B cell (primary cell): ENCODE measurements at regions not wholly inside any gene's neighbourhood (a gene's known extent, or its start where the extent isn't known, plus 50 kb on each side); places are given as distances from the start of the nearest gene placed in this dataset.

ENCODE experiments used
- ATAC-seq: fragments of 200-7000 bp; cut with Tn5 transposase; one replicate; pipeline ENCODE4 v1.10.0; 2021; ENCODE audit warnings: low read depth, mild to moderate bottlenecking, moderate number of reproducible peaks, moderate library complexity
- CTCF ChIA-PET: fragments of 350-600 bp; sonication (Branson Sonifier 250); formaldehyde crosslinking; loops from one replicate; lab custom pipeline; 2021; ENCODE audit warnings: antibody characterized with exemption, inconsistent platforms; lab: Charles Lee
- POLR2A ChIA-PET: fragments of 350-600 bp; sonication (Branson Sonifier 250); formaldehyde crosslinking; loops from one replicate; lab custom pipeline; 2021; ENCODE audit warnings: antibody characterized with exemption; lab: Charles Lee
- DNase-seq: peaks from one replicate; pipeline ENCODE4 v3.0.0; 2013
- H2AFZ ChIP-seq: 2 replicates; pipeline ENCODE4 v1.6.1; 2012; ENCODE audit warnings: mild to moderate bottlenecking, low read depth, low read length; ENCODE audit not compliant: insufficient read depth, poor library complexity, severe bottlenecking
- H3K27ac ChIP-seq, 2 donors: 1 replicate in 1 of 2; 2 replicates in 1 of 2; pipeline ENCODE4 v1.5.1; 2012 to 2013; ENCODE audit warnings: low read length in 2 of 2, mild to moderate bottlenecking in 2 of 2, moderate library complexity in 1 of 2
- H3K27me3 ChIP-seq, 4 experiments: fragments of 200-600 bp in 1 of 4; sonication (generic) in 1 of 4; replicated peaks in 1 of 4; 1 replicate in 2 of 4; 2 replicates in 2 of 4; pipeline versions ENCODE4 v1.6.1 to v1.7.0; 2013 to 2016; ENCODE audit warnings: low read length in 3 of 4, mild to moderate bottlenecking in 2 of 4, mixed read lengths in 1 of 4, moderate library complexity in 1 of 4; ENCODE audit not compliant: insufficient read depth in 4 of 4, control insufficient read depth in 3 of 4; ENCODE audit errors: control extremely low read depth in 1 of 4
- H3K36me3 ChIP-seq, 2 experiments: replicated peaks in 1 of 2; 1 replicate in 1 of 2; 2 replicates in 1 of 2; pipeline versions ENCODE4 v1.6.1 to v1.7.1; 2013; ENCODE audit warnings: low read length in 1 of 2; ENCODE audit not compliant: insufficient read depth in 2 of 2, control insufficient read depth in 1 of 2; ENCODE audit errors: control extremely low read depth in 1 of 2, extremely low read depth in 1 of 2
- H3K4me1 ChIP-seq, 2 donors: fragments of 200-600 bp in 1 of 2; sonication (generic) in 1 of 2; 1 replicate in 1 of 2; 2 replicates in 1 of 2; pipeline versions ENCODE4 v1.5.1 to v1.6.1; 2013 to 2017; ENCODE audit warnings: low read length in 2 of 2; ENCODE audit not compliant: control insufficient read depth in 2 of 2, insufficient read depth in 2 of 2
- H3K4me2 ChIP-seq: replicated peaks from 2 replicates; pipeline ENCODE3; 2012; ENCODE audit warnings: mild to moderate bottlenecking, low read depth, low read length; ENCODE audit not compliant: poor library complexity, severe bottlenecking
- H3K4me3 ChIP-seq, 5 experiments: fragments of 200-600 bp in 1 of 5; sonication (generic) in 1 of 5; 1 replicate in 3 of 5; 2 replicates in 2 of 5; pipeline versions ENCODE4 v1.5.1 to v1.7.0; 2011 to 2016; ENCODE audit warnings: low read length in 4 of 5, mild to moderate bottlenecking in 4 of 5, low read depth in 2 of 5, control low read depth in 1 of 5, moderate library complexity in 1 of 5; ENCODE audit not compliant: insufficient read depth in 1 of 5; ENCODE audit errors: control extremely low read depth in 1 of 5, extremely low read depth in 1 of 5
- H3K79me2 ChIP-seq: fragments of 200-600 bp; sonication (generic); one replicate; pipeline ENCODE4 v1.6.0; 2016; ENCODE audit warnings: low read length; ENCODE audit not compliant: control insufficient read depth, insufficient read depth
- H3K9ac ChIP-seq: fragments of 200-600 bp; sonication (generic); 2 replicates; pipeline ENCODE4 v1.6.1; 2017; ENCODE audit warnings: mild to moderate bottlenecking, low read length, moderate library complexity
- H3K9me3 ChIP-seq, 3 donors: one replicate each; pipeline versions ENCODE4 v1.6.1 to v1.7.1; 2013; ENCODE audit warnings: low read length in 2 of 3; ENCODE audit not compliant: control insufficient read depth in 2 of 3, insufficient read depth in 1 of 3; ENCODE audit errors: control extremely low read depth in 1 of 3
- H4K20me1 ChIP-seq: 2 replicates; pipeline ENCODE4 v1.6.0; 2012; ENCODE audit warnings: mild to moderate bottlenecking, low read length; ENCODE audit not compliant: insufficient read depth, control insufficient read depth, poor library complexity, severe bottlenecking
- H3K27ac Mint-ChIP-seq: one replicate; pipeline ENCODE4 v1.8.0; 2021; ENCODE audit warnings: mixed read lengths
- H3K27me3 Mint-ChIP-seq: one replicate; pipeline ENCODE4 v1.8.0; 2021; ENCODE audit warnings: mixed read lengths
- H3K4me1 Mint-ChIP-seq: one replicate; pipeline ENCODE4 v1.8.0; 2021; ENCODE audit warnings: mixed read lengths
- H3K4me3 Mint-ChIP-seq: one replicate; pipeline ENCODE4 v1.8.0; 2021; ENCODE audit warnings: mixed read lengths
- H3K9me3 Mint-ChIP-seq: one replicate; pipeline ENCODE4 v1.8.0; 2022; ENCODE audit warnings: mixed read lengths; ENCODE audit not compliant: insufficient read depth
- EZH2 ChIP-seq: IDR thresholded peaks from 2 replicates; pipeline ENCODE4 v1.6.1; 2012; ENCODE audit warnings: borderline replicate concordance, low read depth, mild to moderate bottlenecking, moderate library complexity, low read length; ENCODE audit not compliant: insufficient read depth, poor library complexity, severe bottlenecking
- WGBS: methylation state at CpG from one replicate; pipeline ENCODE4 v1.1.5; 2013; ENCODE audit warnings: missing lambda C conversion rate; ENCODE audit not compliant: insufficient coverage; 5-methylcytosine and 5-hydroxymethylcytosine counted together
- intact Hi-C: fragments of 100-400 bp; cut with micrococcal nuclease; formaldehyde crosslinking; loops from one replicate; pipeline ENCODE4 v1.10.0; 2022
- TF ChIP-seq, protein P1 (sequence below): fragments of 200-600 bp; IDR thresholded peaks from one replicate; pipeline ENCODE4 v1.8.0; 2022; ENCODE audit warnings: antibody characterized with exemption, mild to moderate bottlenecking

DNA sequence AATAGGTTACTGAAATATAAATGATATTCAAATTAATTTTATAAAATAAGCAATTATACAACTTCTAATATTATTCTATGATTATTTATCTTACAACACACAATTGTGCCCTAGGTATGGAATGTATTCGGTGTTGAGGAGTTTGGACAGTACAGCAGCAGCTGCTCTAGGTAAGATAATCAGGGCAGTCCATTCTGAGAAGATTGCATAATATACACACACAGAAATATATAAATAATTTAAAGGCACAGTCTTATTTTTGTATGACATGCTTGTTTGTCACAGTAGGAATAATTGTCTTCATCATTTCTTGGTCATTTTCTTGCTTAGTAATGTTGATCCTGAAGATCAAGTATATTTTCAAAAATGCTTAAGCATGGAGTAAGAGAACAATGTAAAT lies 849.4 kb upstream of the MIR17HG start:
- Histone ChIP-seq H2AFZ (no peak overlapping the region), H3K79me2 (no peaks in the 10 kb centered on the region), H3K9me3 (peaks cover under 1 to 10% (median 1%) of the 10 kb centered on the region in 3 donors), H4K20me1 (no peaks in the 10 kb centered on the region), H3K4me3 (no peak overlapping the region), H3K36me3 (no peaks in the 10 kb centered on the region), H3K27me3 (no peaks in the 10 kb centered on the region), H3K9ac (no peak overlapping the region), H3K4me1 (no peaks in the 10 kb centered on the region), H3K4me2 (no peak overlapping the region), H3K27ac (no peak overlapping the region)
- no peak overlapping the region for H3K4me3 Mint-ChIP-seq
- peaks cover 6% of the 10 kb centered on the region for H3K9me3 Mint-ChIP-seq
- no peaks in the 10 kb centered on the region for H3K4me1 Mint-ChIP-seq
- intact Hi-C loops = no loop called here
- ChIA-PET POLR2A (no interaction called here), CTCF (no interaction called here)
- WGBS = no CpG with 5 or more reads among the region's 1 CpG
- DNase-seq (no peak), ATAC-seq (no peak)
- H3K27ac Mint-ChIP-seq = no peak overlapping the region
- no peak for TF ChIP-seq EZH2
- TF ChIP-seq, protein P1, sequence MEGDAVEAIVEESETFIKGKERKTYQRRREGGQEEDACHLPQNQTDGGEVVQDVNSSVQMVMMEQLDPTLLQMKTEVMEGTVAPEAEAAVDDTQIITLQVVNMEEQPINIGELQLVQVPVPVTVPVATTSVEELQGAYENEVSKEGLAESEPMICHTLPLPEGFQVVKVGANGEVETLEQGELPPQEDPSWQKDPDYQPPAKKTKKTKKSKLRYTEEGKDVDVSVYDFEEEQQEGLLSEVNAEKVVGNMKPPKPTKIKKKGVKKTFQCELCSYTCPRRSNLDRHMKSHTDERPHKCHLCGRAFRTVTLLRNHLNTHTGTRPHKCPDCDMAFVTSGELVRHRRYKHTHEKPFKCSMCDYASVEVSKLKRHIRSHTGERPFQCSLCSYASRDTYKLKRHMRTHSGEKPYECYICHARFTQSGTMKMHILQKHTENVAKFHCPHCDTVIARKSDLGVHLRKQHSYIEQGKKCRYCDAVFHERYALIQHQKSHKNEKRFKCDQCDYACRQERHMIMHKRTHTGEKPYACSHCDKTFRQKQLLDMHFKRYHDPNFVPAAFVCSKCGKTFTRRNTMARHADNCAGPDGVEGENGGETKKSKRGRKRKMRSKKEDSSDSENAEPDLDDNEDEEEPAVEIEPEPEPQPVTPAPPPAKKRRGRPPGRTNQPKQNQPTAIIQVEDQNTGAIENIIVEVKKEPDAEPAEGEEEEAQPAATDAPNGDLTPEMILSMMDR = no peak
- H3K27me3 Mint-ChIP-seq = no peaks in the 10 kb centered on the region

DNA sequence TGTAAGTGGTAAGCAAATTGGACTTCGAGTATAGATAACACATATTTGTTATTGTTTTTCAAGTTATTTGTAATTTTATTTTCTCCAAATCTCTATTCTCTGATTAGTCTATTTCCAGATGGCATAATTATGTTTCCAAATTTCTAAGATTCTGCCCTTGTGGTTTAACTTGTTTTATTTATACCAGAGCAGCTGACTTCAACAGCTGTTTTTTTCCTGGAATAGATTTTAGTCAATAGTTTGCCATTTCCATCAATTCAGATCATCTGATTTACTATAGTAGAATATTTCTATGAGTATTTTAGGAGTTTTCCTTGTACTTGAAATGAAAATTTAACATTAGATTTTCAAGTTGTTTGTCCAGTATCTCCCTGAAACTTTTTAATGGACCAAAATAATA lies 848.7 kb upstream of the MIR17HG start:
- Histone ChIP-seq H3K4me2 (no peak overlapping the region), H2AFZ (no peak overlapping the region), H3K36me3 (no peaks in the 10 kb centered on the region), H3K27ac (no peak overlapping the region), H3K27me3 (no peaks in the 10 kb centered on the region), H3K9ac (no peak overlapping the region), H3K4me1 (no peaks in the 10 kb centered on the region), H3K79me2 (no peaks in the 10 kb centered on the region), H3K4me3 (no peak overlapping the region), H4K20me1 (no peaks in the 10 kb centered on the region), H3K9me3 (peaks cover 0 to 10% (median 0%) of the 10 kb centered on the region in 3 donors)
- H3K27ac Mint-ChIP-seq = no peak overlapping the region
- no peaks in the 10 kb centered on the region for H3K27me3 Mint-ChIP-seq
- ChIA-PET POLR2A (no interaction called here), CTCF (no interaction called here)
- no CpG with 5 or more reads among the region's 1 CpG for WGBS
- peaks cover 3% of the 10 kb centered on the region for H3K9me3 Mint-ChIP-seq
- no peak overlapping the region for H3K4me3 Mint-ChIP-seq
- DNase-seq (no peak), ATAC-seq (no peak)
- TF ChIP-seq EZH2 = no peak
- TF ChIP-seq, protein P1 = no peak
- intact Hi-C loops = no loop called here
- no peaks in the 10 kb centered on the region for H3K4me1 Mint-ChIP-seq
